GM23338 (cell line): ENCODE measurements at regions not wholly inside any gene's neighbourhood (a gene's known extent, or its start where the extent isn't known, plus 50 kb on each side); places are given as distances from the start of the nearest gene placed in this dataset.

Experiments used
- ATAC-seq: fragments of 200-7000 bp; cut with Tn5 transposase; 3 replicates; pipeline ENCODE4 v1.9.1; 2020
- DNase-seq: peaks from one replicate; pipeline ENCODE4 v3.0.0-alpha.2; 2015; ENCODE audit warnings: low spot score
- H2AFZ ChIP-seq: fragments of 200-600 bp; sonication (generic); 2 replicates; pipeline ENCODE4 v1.8.0; 2016; ENCODE audit warnings: antibody characterized with exemption, mild to moderate bottlenecking, moderate library complexity
- H3F3A ChIP-seq: fragments of 200-600 bp; sonication (generic); replicated peaks from 2 replicates; pipeline ENCODE4 v1.8.0; 2017; ENCODE audit warnings: antibody characterized with exemption, mixed run types, low read depth
- H3K27ac ChIP-seq: fragments of 200-600 bp; sonication (generic); 2 replicates; pipeline ENCODE4 v1.6.1; 2016; ENCODE audit warnings: low read depth
- H3K27me3 ChIP-seq: fragments of 200-600 bp; sonication (generic); 2 replicates; pipeline ENCODE4 v1.8.0; 2016; ENCODE audit warnings: mild to moderate bottlenecking, mixed run types, moderate library complexity; ENCODE audit not compliant: insufficient read depth
- H3K36me3 ChIP-seq: fragments of 200-600 bp; sonication (generic); 2 replicates; pipeline ENCODE4 v1.8.0; 2016; ENCODE audit warnings: mild to moderate bottlenecking; ENCODE audit not compliant: insufficient read depth
- H3K4me1 ChIP-seq: fragments of 200-600 bp; sonication (generic); 2 replicates; pipeline ENCODE4 v1.8.0; 2016; ENCODE audit warnings: mild to moderate bottlenecking, moderate library complexity; ENCODE audit not compliant: insufficient read depth
- H3K4me2 ChIP-seq: fragments of 200-600 bp; sonication (generic); 2 replicates; pipeline ENCODE4 v1.7.1; 2017; ENCODE audit warnings: mixed run types
- H3K4me3 ChIP-seq: fragments of 200-600 bp; sonication (generic); 2 replicates; pipeline ENCODE4 v1.6.1; 2016; ENCODE audit warnings: mixed run types
- H3K79me2 ChIP-seq: fragments of 200-600 bp; sonication (generic); replicated peaks from 2 replicates; pipeline ENCODE4 v1.8.0; 2017; ENCODE audit warnings: mild to moderate bottlenecking; ENCODE audit not compliant: insufficient read depth
- H3K9me2 ChIP-seq: fragments of 200-600 bp; sonication (generic); 2 replicates; pipeline ENCODE4 v1.8.0; 2017; ENCODE audit not compliant: insufficient read depth
- H4K20me1 ChIP-seq: fragments of 200-600 bp; sonication (generic); replicated peaks from 2 replicates; pipeline ENCODE4 v1.8.0; 2017; ENCODE audit warnings: mild to moderate bottlenecking; ENCODE audit not compliant: insufficient read depth
- H3K27ac Mint-ChIP-seq: 2 replicates; pipeline ENCODE4 v1.8.0; 2020; ENCODE audit warnings: inconsistent platforms, mild to moderate bottlenecking, moderate library complexity, mixed read lengths
- H3K27me3 Mint-ChIP-seq: 3 replicates; pipeline ENCODE4 v1.8.0; 2022; ENCODE audit warnings: low read depth, mild to moderate bottlenecking, moderate library complexity, mixed read lengths, inconsistent platforms; ENCODE audit not compliant: insufficient read depth, poor library complexity
- H3K36me3 Mint-ChIP-seq: 3 replicates; pipeline ENCODE4 v1.8.0; 2021; ENCODE audit warnings: low read depth, mild to moderate bottlenecking, inconsistent platforms, moderate library complexity, mixed read lengths
- H3K4me1 Mint-ChIP-seq: 3 replicates; pipeline ENCODE4 v1.8.0; 2020; ENCODE audit warnings: mild to moderate bottlenecking, inconsistent platforms, mixed read lengths
- H3K4me3 Mint-ChIP-seq: 3 replicates; pipeline ENCODE4 v1.8.0; 2021; ENCODE audit warnings: moderate library complexity, mild to moderate bottlenecking, inconsistent platforms, mixed read lengths
- H3K9me3 Mint-ChIP-seq: 3 replicates; pipeline ENCODE4 v1.8.0; 2020; ENCODE audit warnings: moderate library complexity, mild to moderate bottlenecking, inconsistent platforms, mixed read lengths
- CTCF ChIP-seq, 2 experiments: fragments of 200-600 bp in 1 of 2; sonication (generic) in 1 of 2; conservative IDR thresholded peaks; 2 replicates each; pipeline versions ENCODE4 v1.5.1 to v1.6.1; 2016 to 2017; ENCODE audit warnings: antibody characterized with exemption in 2 of 2, low read depth in 2 of 2, mild to moderate bottlenecking in 2 of 2, moderate library complexity in 1 of 2
- ETS1 ChIP-seq: IDR thresholded peaks from 2 replicates; pipeline ENCODE4 v1.6.1; 2016; ENCODE audit warnings: antibody characterized with exemption
- EZH2 ChIP-seq: fragments of 200-600 bp; sonication (generic); IDR thresholded peaks from one replicate; pipeline ENCODE4 v1.8.0; 2017; ENCODE audit warnings: antibody characterized with exemption, mild to moderate bottlenecking, low read depth; ENCODE audit not compliant: unreplicated experiment
- REST ChIP-seq: IDR thresholded peaks from one replicate; pipeline ENCODE4 v1.6.1; 2018; ENCODE audit warnings: antibody characterized with exemption; ENCODE audit not compliant: unreplicated experiment
- ZNF114 ChIP-seq: fragments of 250-450 bp; sonication (Bioruptor Pico); IDR thresholded peaks from 2 replicates; pipeline ENCODE4 v1.5.0; 2020; ENCODE audit warnings: mild to moderate bottlenecking, moderate library complexity

GRCh38 chr1:91101328-91101727 is 79.5 kb upstream of the ZNF644 start:
- no peak for ATAC-seq

More at GRCh38 chr1:91101328-91101727, 79.5 kb upstream of the ZNF644 start:
- H3K9me2 ChIP-seq, result no peaks in the 10 kb centered on the region
- Mint-ChIP-seq H3K4me1 (peaks cover 50% of the 10 kb centered on the region), H3K27ac (no peak overlapping the region), H3K4me3 (no peak overlapping the region), H3K27me3 (peaks cover 4% of the 10 kb centered on the region), H3K36me3 (no peaks in the 10 kb centered on the region), H3K9me3 (no peaks in the 10 kb centered on the region)
- no peaks in the 10 kb centered on the region for H4K20me1 ChIP-seq
- no peak overlapping the region for H3K27ac ChIP-seq
- no peak overlapping the region for H2AFZ ChIP-seq
- no peak for TF ChIP-seq CTCF (conservative IDR thresholded peaks at IDR 0.05; ENCODE audit: low read depth in 2 of 2)
- TF ChIP-seq ETS1, result no peak
- no peak for TF ChIP-seq ZNF114
- no peak for TF ChIP-seq REST
- no peak for TF ChIP-seq EZH2
- H3K4me1 ChIP-seq, result peaks cover 28% of the 10 kb centered on the region
- no peaks in the 10 kb centered on the region for H3K27me3 ChIP-seq
- no peaks in the 10 kb centered on the region for H3K36me3 ChIP-seq
- no peak overlapping the region for H3K4me2 ChIP-seq
- H3K4me3 ChIP-seq, result no peak overlapping the region
- DNase-seq, result no peak
- H3F3A ChIP-seq, result 0 out of 2 replicates have a peak, but pooled peaks cover 6% of the 10 kb centered on the region
- no peaks in the 10 kb centered on the region for H3K79me2 ChIP-seq
